Stimulated activated CD8-positive, alpha-beta memory T cell treated with anti-CD3 and anti-CD28 coated beads, Interleukin-4, amount 100 ng/mL, for 48 hours (primary cell): ENCODE measurements at regions not wholly inside any gene's neighbourhood (a gene's known extent, or its start where the extent isn't known, plus 50 kb on each side); places are given as distances from the start of the nearest gene placed in this dataset.

Source experiments
- DNase-seq: peaks from one replicate; pipeline ENCODE4 v3.0.0-alpha.2; 2020

GRCh38 chr7:18320971-18321567 is 174.5 kb upstream of the HDAC9 start:
- DNase-seq = no peak

GRCh38 chr7:18330548-18330947 is 165.0 kb upstream of the HDAC9 start:
- no peak for DNase-seq

- no peak for DNase-seq
Observed at GRCh38 chr7:18336626-18337025, 158.9 kb upstream of the HDAC9 start.

- DNase-seq = no peak
Observed at GRCh38 chr7:18337048-18337809, 158.3 kb upstream of the HDAC9 start.

- DNase-seq = no peak
Observed at GRCh38 chr7:18338910-18339523, 156.5 kb upstream of the HDAC9 start.

- no peak for DNase-seq
Observed at GRCh38 chr7:18341756-18342155, 153.8 kb upstream of the HDAC9 start.

- DNase-seq = no peak
Observed at GRCh38 chr7:18343047-18343446, 152.5 kb upstream of the HDAC9 start.

- no peak for DNase-seq
Observed at GRCh38 chr7:18344536-18344935, 151.0 kb upstream of the HDAC9 start.

- no peak for DNase-seq
Observed at GRCh38 chr7:18345641-18346234, 149.8 kb upstream of the HDAC9 start.

GRCh38 chr7:18347170-18347569 is 148.4 kb upstream of the HDAC9 start:
- DNase-seq = no peak

- no peak for DNase-seq
Observed at GRCh38 chr7:18350678-18351077, 144.9 kb upstream of the HDAC9 start.

- DNase-seq = no peak
Observed at GRCh38 chr7:18352339-18353255, 143.0 kb upstream of the HDAC9 start.

GRCh38 chr7:18353339-18353738 is 142.2 kb upstream of the HDAC9 start:
- DNase-seq = no peak

- no peak for DNase-seq
Observed at GRCh38 chr7:18354108-18355085, 141.2 kb upstream of the HDAC9 start.

- no peak for DNase-seq
Observed at GRCh38 chr7:18356191-18356645, 139.3 kb upstream of the HDAC9 start.

- DNase-seq = no peak
Observed at GRCh38 chr7:18357691-18358090, 137.9 kb upstream of the HDAC9 start.

- no peak for DNase-seq
Observed at GRCh38 chr7:18361756-18362155, 133.8 kb upstream of the HDAC9 start.

GRCh38 chr7:18363751-18364380 is 131.7 kb upstream of the HDAC9 start:
- DNase-seq = no peak

GRCh38 chr7:18364396-18364795 is 131.2 kb upstream of the HDAC9 start:
- DNase-seq = no peak

GRCh38 chr7:18366394-18366793 is 129.2 kb upstream of the HDAC9 start:
- no peak for DNase-seq

GRCh38 chr7:18369011-18369410 is 126.5 kb upstream of the HDAC9 start:
- no peak for DNase-seq
